GM12891 (cell line): ENCODE measurements at regions not wholly inside any gene's neighbourhood (a gene's known extent, or its start where the extent isn't known, plus 50 kb on each side); places are given as distances from the start of the nearest gene placed in this dataset.

Experiments
- PAX5 ChIP-seq: IDR thresholded peaks from 2 replicates; pipeline ENCODE4 v1.6.1; 2011; ENCODE audit warnings: low read length, moderate library complexity, mild to moderate bottlenecking; ENCODE audit not compliant: insufficient read depth, severe bottlenecking
- POLR2A ChIP-seq: IDR thresholded peaks from 2 replicates; pipeline ENCODE4 v1.6.1; 2011; ENCODE audit warnings: low read depth, low read length, control low read depth
- POLR2AphosphoS5 ChIP-seq: IDR thresholded peaks from 2 replicates; pipeline ENCODE4 v1.6.1; 2011; ENCODE audit warnings: low read depth, low read length, control low read depth
- POU2F2 ChIP-seq: IDR thresholded peaks from 2 replicates; pipeline ENCODE4 v1.6.1; 2011; ENCODE audit warnings: low read depth, mild to moderate bottlenecking, control low read depth, low read length, moderate library complexity
- SPI1 ChIP-seq: IDR thresholded peaks from 2 replicates; pipeline ENCODE4 v1.6.1; 2011; ENCODE audit warnings: low read depth, low read length, control low read depth
- TAF1 ChIP-seq: IDR thresholded peaks from 2 replicates; pipeline ENCODE4 v1.6.1; 2011; ENCODE audit warnings: low read depth, low read length, control low read depth

DNA sequence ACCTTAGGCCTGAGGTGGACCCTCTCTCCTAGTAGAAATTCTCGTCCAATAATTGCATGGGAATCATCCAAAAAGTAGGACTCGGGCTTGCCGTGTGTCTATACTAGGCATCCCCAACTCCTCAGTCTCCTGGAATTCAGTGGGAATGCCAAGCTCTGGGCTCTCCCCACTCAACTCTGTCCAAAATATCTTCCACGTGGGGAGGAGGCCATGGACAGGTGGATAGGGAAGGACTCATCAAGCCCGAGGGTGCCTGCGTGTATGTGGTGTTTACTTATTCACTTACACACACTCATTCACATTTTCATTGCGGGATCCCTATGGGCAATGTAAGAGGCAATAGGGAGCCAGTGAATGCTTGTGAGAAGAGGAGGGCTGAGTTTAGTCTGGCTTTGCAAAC lies 383.3 kb downstream of the MN1 start:
- TF ChIP-seq POLR2A (no peak), SPI1 (no peak), TAF1 (no peak), POLR2AphosphoS5 (no peak), PAX5 (no peak), POU2F2 (no peak)
